Activated naive CD8-positive, alpha-beta T cell treated with anti-CD3 and anti-CD28 coated beads, Interleukin-2, amount 50 U/mL, for 24 hours (primary cell): ENCODE measurements at regions not wholly inside any gene's neighbourhood (a gene's known extent, or its start where the extent isn't known, plus 50 kb on each side); places are given as distances from the start of the nearest gene placed in this dataset.

ENCODE experiments used
- ATAC-seq: fragments of 150-1000 bp; cut with Tn5 transposase; one replicate; pipeline ENCODE4 v1.10.0; 2021
- DNase-seq: peaks from one replicate; pipeline ENCODE4 v3.0.0; 2021
- H3K27ac Mint-ChIP-seq: one replicate; pipeline ENCODE4 v1.8.0; 2021; ENCODE audit warnings: mild to moderate bottlenecking, mixed read lengths
- H3K27me3 Mint-ChIP-seq: one replicate; pipeline ENCODE4 v1.8.0; 2021; ENCODE audit warnings: mixed read lengths
- H3K36me3 Mint-ChIP-seq: one replicate; pipeline ENCODE4 v1.8.0; 2021; ENCODE audit warnings: low read depth, mixed read lengths
- H3K4me1 Mint-ChIP-seq: one replicate; pipeline ENCODE4 v1.8.0; 2021; ENCODE audit warnings: mixed read lengths
- H3K4me3 Mint-ChIP-seq: one replicate; pipeline ENCODE4 v1.8.0; 2021; ENCODE audit warnings: mild to moderate bottlenecking, moderate library complexity, mixed read lengths
- H3K9me3 Mint-ChIP-seq: one replicate; pipeline ENCODE4 v1.8.0; 2021; ENCODE audit warnings: mixed read lengths

DNA sequence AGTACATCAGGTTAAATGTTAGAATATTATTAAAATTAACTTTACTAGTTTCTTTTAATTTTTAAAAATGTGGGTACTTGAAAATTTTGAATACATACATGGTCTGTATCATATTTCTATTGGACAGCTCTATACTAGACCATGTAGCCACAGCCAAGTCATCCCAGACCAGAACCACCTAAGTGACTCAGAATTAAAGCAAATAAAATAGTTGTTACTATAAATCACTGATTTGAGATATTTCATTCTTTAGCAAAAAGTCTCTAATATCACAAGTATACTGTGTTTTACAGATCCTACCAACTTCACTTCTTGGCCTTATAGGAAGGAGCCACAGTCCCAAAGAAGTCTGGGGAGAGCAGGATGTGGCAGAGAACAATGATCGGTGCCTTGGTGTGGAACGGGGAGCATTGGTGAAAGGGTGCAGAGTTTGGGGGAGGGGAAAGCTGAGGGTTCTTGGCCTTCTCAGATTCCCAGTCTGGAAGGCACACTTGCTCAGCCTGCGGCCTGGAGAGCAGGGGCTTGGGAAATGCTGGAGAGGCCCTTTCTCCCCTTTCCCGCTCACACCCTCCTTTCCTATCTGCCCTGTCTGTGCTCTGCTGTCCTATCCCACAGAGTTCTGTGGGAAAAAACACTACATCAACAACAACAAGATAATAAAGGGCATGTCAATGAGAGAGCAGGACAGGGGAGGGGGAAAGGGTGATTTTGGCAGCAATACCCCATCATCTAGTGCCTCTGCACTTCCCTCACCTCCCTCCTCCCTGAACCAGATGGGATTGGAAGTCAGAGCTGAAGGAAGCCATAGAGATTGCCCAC, 122.1 kb downstream of the NGF start:
- Mint-ChIP-seq H3K4me1 (no peaks in the 10 kb centered on the region), H3K27me3 (peaks cover 8% of the 10 kb centered on the region), H3K36me3 (no peaks in the 10 kb centered on the region), H3K4me3 (no peak overlapping the region), H3K9me3 (no peaks in the 10 kb centered on the region), H3K27ac (no peak overlapping the region)
- DNase-seq (no peak), ATAC-seq (no peak)

DNA sequence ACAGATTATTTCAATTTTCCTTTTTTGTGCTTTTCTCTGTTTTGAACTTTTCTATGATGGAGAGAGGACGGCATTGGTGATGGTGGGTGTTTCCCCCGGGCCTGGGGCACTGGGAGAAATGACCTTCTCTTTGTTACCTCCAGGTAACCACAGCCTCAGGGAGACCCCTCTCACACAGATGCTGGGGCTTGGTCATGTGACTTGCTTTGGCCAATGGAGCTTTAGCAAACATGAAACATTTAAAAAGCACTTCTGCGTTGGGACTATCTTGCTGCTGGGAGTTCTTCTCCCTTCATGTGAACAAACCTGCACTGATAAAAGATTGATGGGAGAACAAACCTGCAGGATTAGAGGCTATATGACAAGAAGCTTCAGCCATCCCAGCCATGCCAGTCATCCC, 122.9 kb downstream of the NGF start:
- H3K27me3 Mint-ChIP-seq, result peaks cover 8% of the 10 kb centered on the region
- no peaks in the 10 kb centered on the region for H3K4me1 Mint-ChIP-seq
- H3K4me3 Mint-ChIP-seq, result no peak overlapping the region
- H3K27ac Mint-ChIP-seq, result no peak overlapping the region
- ATAC-seq (no peak), DNase-seq (no peak)
- H3K9me3 Mint-ChIP-seq, result no peaks in the 10 kb centered on the region
- H3K36me3 Mint-ChIP-seq, result no peaks in the 10 kb centered on the region

DNA sequence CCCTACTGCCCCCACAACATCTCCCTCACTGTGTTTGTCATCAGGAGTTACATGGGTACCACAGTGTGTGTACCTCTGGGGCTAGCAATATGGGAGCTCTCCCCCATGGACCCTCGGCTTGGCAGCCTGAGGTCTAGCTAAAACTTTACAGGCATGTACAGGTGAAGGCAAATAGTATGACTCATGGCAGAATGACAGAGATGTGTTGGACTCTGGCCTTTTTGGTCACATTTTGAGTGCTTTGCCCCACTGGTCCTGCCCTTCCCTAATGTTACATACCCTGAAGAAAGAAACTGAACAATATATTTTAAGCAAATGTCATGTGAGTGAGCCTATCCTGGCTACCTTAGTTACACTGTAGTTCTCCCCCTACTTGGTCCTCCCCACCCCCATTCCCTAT, 124.0 kb downstream of the NGF start:
- peaks cover 6% of the 10 kb centered on the region for H3K27me3 Mint-ChIP-seq
- no peak overlapping the region for H3K27ac Mint-ChIP-seq
- no peaks in the 10 kb centered on the region for H3K4me1 Mint-ChIP-seq
- H3K36me3 Mint-ChIP-seq, result no peaks in the 10 kb centered on the region
- H3K4me3 Mint-ChIP-seq, result no peak overlapping the region
- DNase-seq, result no peak
- H3K9me3 Mint-ChIP-seq, result no peaks in the 10 kb centered on the region
- ATAC-seq, result no peak

DNA sequence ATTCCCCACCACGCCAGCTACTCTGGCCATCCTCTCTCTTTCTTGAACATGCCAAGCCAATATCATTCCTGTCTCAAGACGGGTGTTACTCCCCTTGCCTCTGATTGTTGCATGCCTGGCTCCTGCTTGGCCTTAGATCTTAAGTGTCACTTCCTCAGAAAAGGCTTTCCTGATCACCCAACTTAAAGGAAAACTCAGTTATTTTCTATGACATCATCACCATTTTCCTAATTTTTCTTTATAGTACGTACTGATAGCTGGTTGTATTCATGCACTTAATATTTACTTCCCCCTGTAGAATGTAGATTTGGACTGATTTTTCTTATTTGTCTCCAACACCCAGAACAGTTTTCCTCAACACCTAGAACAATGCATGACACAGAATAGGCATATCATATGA, 123.8 kb upstream of the TSPAN2 start:
- Mint-ChIP-seq H3K4me1 (no peaks in the 10 kb centered on the region), H3K4me3 (no peak overlapping the region), H3K27me3 (peaks cover 6% of the 10 kb centered on the region), H3K36me3 (no peaks in the 10 kb centered on the region), H3K9me3 (no peaks in the 10 kb centered on the region), H3K27ac (no peak overlapping the region)
- DNase-seq (no peak), ATAC-seq (no peak)

DNA sequence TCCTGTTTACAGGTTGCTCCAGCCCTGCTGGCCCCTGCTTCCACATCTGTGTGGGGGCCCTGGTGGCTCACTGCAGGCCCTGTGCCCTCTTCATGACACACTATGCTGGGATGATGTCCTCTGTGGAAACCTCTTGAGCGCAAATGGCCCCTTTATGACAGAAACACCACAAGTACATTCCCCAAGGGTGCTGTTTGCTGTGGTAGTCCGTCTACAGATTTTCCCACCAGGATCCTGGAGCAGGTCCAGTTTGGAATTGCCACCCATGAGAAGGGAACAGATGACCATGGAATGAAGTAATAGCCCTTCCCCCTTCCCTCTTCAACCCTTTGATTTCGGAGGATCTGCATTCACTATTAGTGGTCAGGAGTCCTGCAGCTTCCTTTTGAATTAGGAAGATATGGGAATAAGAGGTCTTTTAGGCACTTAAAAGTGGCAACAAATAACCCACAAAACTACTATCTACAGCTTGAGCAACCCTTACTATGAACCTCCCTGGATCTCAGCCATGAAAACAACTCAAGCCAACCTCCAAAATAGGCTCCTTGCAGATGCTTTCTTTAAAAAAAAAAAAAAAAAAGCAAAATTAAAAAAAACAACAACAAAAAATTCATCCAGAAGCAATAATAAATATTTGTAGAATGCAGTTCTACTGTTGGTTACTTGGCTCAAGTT, 121.9 kb upstream of the TSPAN2 start:
- Mint-ChIP-seq H3K27ac (no peak overlapping the region), H3K36me3 (no peaks in the 10 kb centered on the region), H3K9me3 (no peaks in the 10 kb centered on the region), H3K4me3 (no peak overlapping the region), H3K4me1 (no peaks in the 10 kb centered on the region), H3K27me3 (peaks cover 2% of the 10 kb centered on the region)
- ATAC-seq (no peak), DNase-seq (no peak)

DNA sequence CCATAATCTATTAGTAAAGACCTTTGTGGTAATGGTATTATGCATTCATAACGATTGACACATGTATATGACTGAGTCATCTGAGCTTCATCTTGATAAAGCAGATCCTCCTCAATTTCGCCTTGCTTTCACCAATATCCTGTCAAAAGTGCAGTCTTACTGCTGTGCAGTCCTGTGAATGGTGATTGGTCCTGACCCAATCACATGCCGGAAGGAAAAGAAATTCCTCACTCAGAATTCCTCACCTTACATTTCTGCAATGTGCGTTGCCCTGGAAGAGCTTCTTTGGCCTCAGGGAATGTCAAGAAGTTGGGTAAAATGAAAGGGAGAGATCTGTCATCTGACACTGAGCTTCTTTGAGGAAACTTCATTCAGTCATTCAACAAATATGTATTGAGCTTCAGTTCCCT, 121.0 kb upstream of the TSPAN2 start:
- Mint-ChIP-seq H3K4me1 (no peaks in the 10 kb centered on the region), H3K36me3 (no peaks in the 10 kb centered on the region), H3K27me3 (no peaks in the 10 kb centered on the region), H3K4me3 (no peak overlapping the region), H3K27ac (no peak overlapping the region), H3K9me3 (no peaks in the 10 kb centered on the region)
- ATAC-seq, result no peak
- no peak for DNase-seq

DNA sequence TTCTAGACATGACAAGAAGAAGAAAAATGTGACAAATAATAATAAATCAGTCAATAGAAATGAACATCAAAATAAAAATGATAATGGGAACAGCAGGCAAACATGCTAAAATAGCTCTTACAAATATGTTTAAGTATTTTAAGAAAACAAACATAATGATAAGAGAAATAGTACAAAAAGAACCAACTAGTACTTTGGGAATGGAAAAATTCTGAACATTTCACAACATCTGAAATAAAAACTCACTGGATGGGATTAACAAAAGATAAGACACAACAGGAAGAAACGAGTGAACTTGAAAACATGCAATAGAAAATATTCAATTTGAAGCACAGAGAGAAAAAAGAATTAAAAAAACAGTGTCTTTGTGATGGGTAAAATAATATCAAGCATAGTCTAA, 115.2 kb upstream of the TSPAN2 start:
- no peak overlapping the region for H3K27ac Mint-ChIP-seq
- no peak for ATAC-seq
- H3K4me3 Mint-ChIP-seq, result no peak overlapping the region
- no peaks in the 10 kb centered on the region for H3K36me3 Mint-ChIP-seq
- no peak for DNase-seq
- H3K4me1 Mint-ChIP-seq, result no peaks in the 10 kb centered on the region
- peaks cover 2% of the 10 kb centered on the region for H3K27me3 Mint-ChIP-seq
- H3K9me3 Mint-ChIP-seq, result peaks cover 8% of the 10 kb centered on the region

DNA sequence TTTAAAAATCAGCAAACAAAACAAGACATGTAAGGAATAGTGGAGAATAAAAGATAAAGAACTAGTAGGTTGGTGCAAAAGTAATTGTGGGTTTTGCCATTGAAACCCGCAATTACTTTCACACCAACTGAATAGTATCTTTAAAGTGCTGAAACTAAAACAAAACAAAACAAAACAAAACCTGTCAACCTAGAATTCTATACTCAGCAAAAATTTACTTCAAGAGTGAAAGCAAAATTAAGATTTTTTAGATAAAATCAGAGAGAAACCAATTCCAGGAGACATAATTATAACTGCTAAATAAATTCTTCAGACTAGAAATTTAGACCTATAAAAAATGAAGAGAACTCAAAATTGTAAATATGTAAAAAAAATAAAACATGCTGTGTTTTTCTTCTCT, 114.0 kb upstream of the TSPAN2 start:
- ATAC-seq (no peak), DNase-seq (no peak)
- Mint-ChIP-seq H3K27me3 (peaks cover 6% of the 10 kb centered on the region), H3K4me3 (no peak overlapping the region), H3K27ac (no peak overlapping the region), H3K4me1 (no peaks in the 10 kb centered on the region), H3K9me3 (peaks cover 8% of the 10 kb centered on the region), H3K36me3 (no peaks in the 10 kb centered on the region)

DNA sequence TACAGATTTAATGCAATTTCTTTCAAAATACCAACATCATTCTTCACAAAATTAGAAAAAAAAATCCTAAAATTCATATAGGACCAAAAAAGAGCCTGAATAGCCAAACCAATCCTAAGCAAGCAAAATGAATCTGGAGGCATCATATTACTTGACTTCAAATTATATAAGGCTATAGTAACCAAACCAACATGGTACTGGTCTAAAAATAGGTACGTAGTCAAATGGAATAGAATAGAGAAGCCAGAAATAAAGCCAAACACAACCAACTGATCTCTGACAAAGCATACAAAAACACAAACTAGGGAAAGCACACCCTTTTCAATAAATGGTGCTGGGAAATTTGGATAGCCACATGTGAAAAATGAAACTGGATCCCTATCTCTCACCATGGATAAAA, 112.3 kb upstream of the TSPAN2 start:
- no peak overlapping the region for H3K4me3 Mint-ChIP-seq
- H3K27ac Mint-ChIP-seq, result no peak overlapping the region
- H3K9me3 Mint-ChIP-seq, result peaks cover 8% of the 10 kb centered on the region
- no peaks in the 10 kb centered on the region for H3K4me1 Mint-ChIP-seq
- peaks cover 13% of the 10 kb centered on the region for H3K27me3 Mint-ChIP-seq
- DNase-seq (no peak), ATAC-seq (no peak)
- H3K36me3 Mint-ChIP-seq, result no peaks in the 10 kb centered on the region

DNA sequence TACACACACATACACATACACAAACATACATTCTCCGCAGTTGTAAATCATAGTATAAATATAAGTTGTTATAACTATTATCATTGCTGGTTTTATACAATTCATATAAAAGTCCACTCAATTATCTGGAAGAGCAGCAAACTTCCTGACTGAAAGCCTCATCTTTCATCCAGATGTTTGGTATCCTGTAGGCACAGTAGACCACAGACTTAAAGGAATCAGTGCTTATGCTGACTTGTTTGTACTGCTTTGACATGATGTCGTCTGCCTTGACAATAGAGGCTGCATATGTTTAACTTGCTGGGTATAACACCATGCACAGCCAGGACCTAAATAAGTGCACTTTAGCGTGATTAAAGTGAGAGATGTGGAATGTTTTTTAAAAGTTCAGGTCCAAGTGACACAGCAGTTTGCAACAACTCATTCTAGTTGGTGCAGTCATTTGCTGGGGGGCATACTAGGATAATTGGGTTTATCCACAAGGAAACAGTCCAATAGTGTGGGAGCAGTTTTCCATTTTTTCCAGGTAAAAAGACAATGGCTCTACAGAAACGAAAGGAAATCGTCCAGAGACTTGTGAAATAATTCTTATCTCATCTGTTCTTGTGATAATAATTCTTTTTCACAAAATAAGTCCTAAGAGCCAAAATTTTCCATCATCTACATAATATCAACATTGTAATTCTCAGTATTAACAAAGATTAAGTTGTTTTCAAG, 110.3 kb upstream of the TSPAN2 start:
- no peak for DNase-seq
- ATAC-seq, result no peak

DNA sequence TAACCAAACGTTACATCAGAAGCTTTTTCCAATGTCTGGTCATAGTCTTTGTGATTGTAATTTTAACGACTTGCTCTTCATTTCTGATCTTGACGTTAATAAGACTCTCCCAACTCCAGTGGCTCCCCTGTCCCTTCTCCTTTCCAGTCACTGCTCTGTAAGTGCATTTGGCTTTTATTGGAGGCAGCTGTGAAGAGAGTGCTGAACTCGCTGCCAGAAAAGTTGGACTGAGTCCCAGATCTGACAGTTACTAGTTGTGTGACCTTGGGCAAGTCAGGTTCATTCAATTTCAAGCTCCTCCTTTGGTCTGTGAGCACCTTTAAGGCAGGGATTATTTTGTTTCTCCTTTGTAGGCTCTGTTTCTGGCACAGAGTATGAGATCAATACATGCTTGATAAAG, 109.6 kb upstream of the TSPAN2 start:
- Mint-ChIP-seq H3K4me1 (no peaks in the 10 kb centered on the region), H3K27me3 (peaks cover 15% of the 10 kb centered on the region), H3K27ac (no peak overlapping the region), H3K9me3 (peaks cover 8% of the 10 kb centered on the region), H3K36me3 (no peaks in the 10 kb centered on the region), H3K4me3 (no peak overlapping the region)
- DNase-seq (no peak), ATAC-seq (no peak)

More for the DNA sequence above, 110.3 kb upstream of the TSPAN2 start:
- no peak overlapping the region for H3K27ac Mint-ChIP-seq
- H3K4me1 Mint-ChIP-seq, result no peaks in the 10 kb centered on the region
- H3K4me3 Mint-ChIP-seq, result no peak overlapping the region
- peaks cover 8% of the 10 kb centered on the region for H3K9me3 Mint-ChIP-seq
- H3K27me3 Mint-ChIP-seq, result peaks cover 13% of the 10 kb centered on the region
- H3K36me3 Mint-ChIP-seq, result no peaks in the 10 kb centered on the region

DNA sequence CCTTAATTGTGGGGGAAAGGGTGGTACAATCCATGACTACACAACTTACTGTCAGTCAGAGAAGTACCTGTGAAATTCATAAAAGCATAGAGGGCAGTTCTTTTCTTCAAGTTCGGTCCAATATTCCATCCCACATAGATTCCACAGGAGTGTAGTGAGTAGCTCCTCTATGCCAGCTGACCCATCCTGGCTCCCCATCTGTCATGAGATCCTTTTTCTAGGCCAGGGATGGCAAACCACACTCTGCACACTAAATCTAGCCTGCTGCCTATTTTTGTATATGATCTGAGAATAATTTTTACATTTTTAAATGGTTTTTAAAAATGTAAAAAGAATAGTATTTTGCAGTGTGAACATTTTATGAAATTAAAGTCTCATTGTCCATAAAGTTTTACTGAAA, 107.0 kb upstream of the TSPAN2 start:
- no peaks in the 10 kb centered on the region for H3K4me1 Mint-ChIP-seq
- ATAC-seq, result no peak
- no peak overlapping the region for H3K4me3 Mint-ChIP-seq

DNA sequence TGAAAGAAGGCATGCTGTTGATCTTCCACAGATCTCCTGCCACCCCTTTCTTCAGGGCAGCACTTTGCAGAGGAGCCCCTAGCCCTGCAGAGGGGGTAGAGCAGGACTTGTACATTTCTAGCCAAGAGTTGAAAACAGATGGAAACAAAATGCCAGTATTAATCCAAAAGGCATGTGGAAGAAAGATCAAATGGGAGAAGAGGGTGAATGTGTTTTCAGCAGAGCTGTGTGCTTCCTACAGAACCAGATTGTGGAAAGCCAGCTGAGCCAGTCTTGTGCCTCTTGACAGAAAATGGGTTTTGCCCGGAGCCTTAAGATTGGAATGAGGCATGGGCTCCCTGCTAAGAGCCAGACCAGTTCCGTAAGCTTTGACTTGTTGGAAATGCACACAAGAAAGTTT, 105.2 kb upstream of the TSPAN2 start:
- H3K27me3 Mint-ChIP-seq, result peaks cover 21% of the 10 kb centered on the region
- DNase-seq (no peak), ATAC-seq (no peak)
- no peaks in the 10 kb centered on the region for H3K4me1 Mint-ChIP-seq
- H3K4me3 Mint-ChIP-seq, result no peak overlapping the region
- no peaks in the 10 kb centered on the region for H3K36me3 Mint-ChIP-seq
- H3K9me3 Mint-ChIP-seq, result no peaks in the 10 kb centered on the region
- no peak overlapping the region for H3K27ac Mint-ChIP-seq

More for the DNA sequence above, 107.0 kb upstream of the TSPAN2 start:
- no peak overlapping the region for H3K27ac Mint-ChIP-seq
- no peaks in the 10 kb centered on the region for H3K36me3 Mint-ChIP-seq
- peaks cover 21% of the 10 kb centered on the region for H3K27me3 Mint-ChIP-seq
- no peaks in the 10 kb centered on the region for H3K9me3 Mint-ChIP-seq
- DNase-seq, result no peak

DNA sequence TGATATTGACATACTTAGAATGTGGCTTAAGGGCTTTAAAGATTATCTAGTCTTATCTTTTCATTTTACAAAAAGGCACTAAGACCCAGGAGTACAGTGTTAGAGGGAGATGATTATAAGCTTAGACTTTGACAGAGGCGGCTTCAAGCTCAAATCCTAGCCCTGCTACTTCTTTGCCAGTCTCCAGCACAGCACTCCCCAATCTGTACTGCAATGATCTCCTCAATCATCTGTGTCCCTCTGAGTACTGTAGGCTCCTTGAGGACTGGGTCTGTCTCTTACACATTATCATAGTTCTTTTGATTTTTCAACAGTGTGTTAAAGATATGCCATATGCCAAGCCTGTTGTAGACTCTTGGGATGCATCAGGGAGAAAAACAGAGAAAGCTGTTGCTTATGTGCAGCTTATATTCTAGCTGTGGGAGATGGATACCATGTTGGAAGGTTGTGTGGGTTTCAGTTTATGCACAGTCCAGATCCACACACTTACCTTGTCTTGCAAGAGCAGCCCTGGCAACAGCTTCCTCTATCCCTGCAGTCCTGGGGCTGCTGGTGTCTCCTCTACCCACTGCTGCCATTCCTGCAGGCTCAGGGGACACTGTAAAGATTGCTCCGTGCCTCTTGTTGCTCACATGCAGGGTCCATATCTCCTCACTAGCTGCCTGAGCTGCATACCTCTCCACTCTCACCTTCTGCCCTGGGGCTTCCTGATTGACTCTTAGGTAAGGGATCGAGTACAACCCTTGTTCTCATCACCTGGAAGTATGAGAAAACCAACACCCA, 103.9 kb upstream of the TSPAN2 start:
- Mint-ChIP-seq H3K9me3 (no peaks in the 10 kb centered on the region), H3K36me3 (no peaks in the 10 kb centered on the region), H3K4me3 (no peak overlapping the region), H3K4me1 (no peaks in the 10 kb centered on the region), H3K27me3 (peaks cover 17% of the 10 kb centered on the region), H3K27ac (no peak overlapping the region)
- DNase-seq (no peak), ATAC-seq (no peak)
